Neural crest cell (in vitro differentiated cells): ENCODE measurements at regions not wholly inside any gene's neighbourhood (a gene's known extent, or its start where the extent isn't known, plus 50 kb on each side); places are given as distances from the start of the nearest gene placed in this dataset.

Experiments
- DNase-seq: peaks from one replicate; pipeline ENCODE4 v3.0.0; 2021; ENCODE audit warnings: low read depth, mixed read lengths, low spot score
- H3K27ac Mint-ChIP-seq: one replicate; pipeline ENCODE4 v1.8.0; 2021; ENCODE audit warnings: mild to moderate bottlenecking, mixed read lengths; ENCODE audit not compliant: unreplicated experiment
- H3K27me3 Mint-ChIP-seq: 2 replicates; pipeline ENCODE4 v1.8.0; 2021; ENCODE audit warnings: low read depth, mild to moderate bottlenecking, mixed read lengths
- H3K36me3 Mint-ChIP-seq: 2 replicates; pipeline ENCODE4 v1.8.0; 2021; ENCODE audit warnings: low read depth, mild to moderate bottlenecking, mixed read lengths
- H3K4me1 Mint-ChIP-seq: 2 replicates; pipeline ENCODE4 v1.8.0; 2021; ENCODE audit warnings: mixed read lengths
- H3K4me3 Mint-ChIP-seq: one replicate; pipeline ENCODE4 v1.8.0; 2021; ENCODE audit warnings: mild to moderate bottlenecking, mixed read lengths
- H3K9me3 Mint-ChIP-seq: 2 replicates; pipeline ENCODE4 v1.8.0; 2021; ENCODE audit warnings: mixed read lengths
- TF ChIP-seq, protein P1 (sequence below): fragments of 200-600 bp; sonication (generic); conservative IDR thresholded peaks from 2 replicates; pipeline ENCODE4 v1.5.0; 2021; ENCODE audit warnings: antibody characterized with exemption, mild to moderate bottlenecking

DNA sequence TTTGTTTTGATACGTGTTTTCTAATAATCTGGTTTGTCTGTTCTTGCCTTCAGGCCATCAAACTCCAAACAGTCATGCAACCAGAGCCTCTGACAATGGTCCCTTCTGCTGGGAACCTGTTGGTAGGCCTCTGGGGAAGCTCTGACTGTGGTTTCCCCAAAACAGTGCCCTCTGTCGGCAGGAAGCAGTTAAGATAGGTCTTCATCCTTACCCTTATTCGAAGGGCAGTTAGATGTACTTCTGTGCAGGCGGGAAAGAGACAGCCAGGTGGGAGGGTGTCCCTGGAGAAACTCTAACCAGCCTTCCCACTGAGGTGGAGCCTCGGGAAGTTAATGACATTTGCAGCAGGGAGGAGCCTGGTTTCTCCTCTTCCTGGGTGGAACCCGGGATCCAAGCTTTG, 81.6 kb upstream of the CHMP2B start:
- Mint-ChIP-seq H3K9me3 (peaks cover 12% of the 10 kb centered on the region), H3K4me3 (no peak overlapping the region), H3K36me3 (peaks cover 6% of the 10 kb centered on the region), H3K27ac (no peak overlapping the region), H3K27me3 (no peaks in the 10 kb centered on the region), H3K4me1 (no peaks in the 10 kb centered on the region)
- DNase-seq = no peak
- TF ChIP-seq, protein P1, sequence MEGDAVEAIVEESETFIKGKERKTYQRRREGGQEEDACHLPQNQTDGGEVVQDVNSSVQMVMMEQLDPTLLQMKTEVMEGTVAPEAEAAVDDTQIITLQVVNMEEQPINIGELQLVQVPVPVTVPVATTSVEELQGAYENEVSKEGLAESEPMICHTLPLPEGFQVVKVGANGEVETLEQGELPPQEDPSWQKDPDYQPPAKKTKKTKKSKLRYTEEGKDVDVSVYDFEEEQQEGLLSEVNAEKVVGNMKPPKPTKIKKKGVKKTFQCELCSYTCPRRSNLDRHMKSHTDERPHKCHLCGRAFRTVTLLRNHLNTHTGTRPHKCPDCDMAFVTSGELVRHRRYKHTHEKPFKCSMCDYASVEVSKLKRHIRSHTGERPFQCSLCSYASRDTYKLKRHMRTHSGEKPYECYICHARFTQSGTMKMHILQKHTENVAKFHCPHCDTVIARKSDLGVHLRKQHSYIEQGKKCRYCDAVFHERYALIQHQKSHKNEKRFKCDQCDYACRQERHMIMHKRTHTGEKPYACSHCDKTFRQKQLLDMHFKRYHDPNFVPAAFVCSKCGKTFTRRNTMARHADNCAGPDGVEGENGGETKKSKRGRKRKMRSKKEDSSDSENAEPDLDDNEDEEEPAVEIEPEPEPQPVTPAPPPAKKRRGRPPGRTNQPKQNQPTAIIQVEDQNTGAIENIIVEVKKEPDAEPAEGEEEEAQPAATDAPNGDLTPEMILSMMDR = peak; percentile 30

GRCh38 chr3:87136066-87136596, 91.0 kb upstream of the CHMP2B start:
- no peak overlapping the region for H3K27ac Mint-ChIP-seq
- H3K27me3 Mint-ChIP-seq = no peaks in the 10 kb centered on the region

GRCh38 chr3:87135412-87135811, 91.7 kb upstream of the CHMP2B start:
- Mint-ChIP-seq H3K9me3 (peaks cover 7% of the 10 kb centered on the region), H3K36me3 (no peaks in the 10 kb centered on the region), H3K27me3 (no peaks in the 10 kb centered on the region), H3K4me1 (no peaks in the 10 kb centered on the region), H3K27ac (no peak overlapping the region), H3K4me3 (no peak overlapping the region)
- TF ChIP-seq, protein P1 = no peak
- DNase-seq = no peak

More at GRCh38 chr3:87136066-87136596, 91.0 kb upstream of the CHMP2B start:
- TF ChIP-seq, protein P1 = no peak
- H3K4me1 Mint-ChIP-seq = no peaks in the 10 kb centered on the region
- DNase-seq = no peak
- no peaks in the 10 kb centered on the region for H3K36me3 Mint-ChIP-seq
- H3K9me3 Mint-ChIP-seq = peaks cover 7% of the 10 kb centered on the region
- H3K4me3 Mint-ChIP-seq = no peak overlapping the region

DNA sequence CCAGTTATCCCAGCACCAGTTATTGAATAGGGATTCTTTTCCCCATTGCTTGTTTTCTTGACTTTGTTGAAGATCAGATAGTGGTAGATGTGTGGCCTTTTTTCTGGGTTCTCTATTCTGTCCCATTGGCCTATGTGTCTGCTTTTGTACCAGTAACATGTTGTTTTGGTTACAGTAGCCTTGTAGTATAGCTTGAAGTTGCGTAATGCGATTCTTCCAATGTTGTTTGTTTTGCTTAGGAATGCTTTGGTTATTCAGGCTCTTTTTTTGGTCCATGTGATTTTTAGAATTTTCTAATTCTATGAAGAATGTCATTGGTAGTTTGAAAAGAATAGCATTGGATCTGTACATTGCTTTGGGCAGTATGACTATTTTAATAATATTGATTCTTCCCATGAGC, 94.3 kb upstream of the CHMP2B start:
- Mint-ChIP-seq H3K4me3 (no peak overlapping the region), H3K9me3 (peaks cover 7% of the 10 kb centered on the region), H3K36me3 (no peaks in the 10 kb centered on the region), H3K27ac (no peak overlapping the region), H3K27me3 (no peaks in the 10 kb centered on the region), H3K4me1 (no peaks in the 10 kb centered on the region)
- DNase-seq = no peak
- TF ChIP-seq, protein P1 = no peak

DNA sequence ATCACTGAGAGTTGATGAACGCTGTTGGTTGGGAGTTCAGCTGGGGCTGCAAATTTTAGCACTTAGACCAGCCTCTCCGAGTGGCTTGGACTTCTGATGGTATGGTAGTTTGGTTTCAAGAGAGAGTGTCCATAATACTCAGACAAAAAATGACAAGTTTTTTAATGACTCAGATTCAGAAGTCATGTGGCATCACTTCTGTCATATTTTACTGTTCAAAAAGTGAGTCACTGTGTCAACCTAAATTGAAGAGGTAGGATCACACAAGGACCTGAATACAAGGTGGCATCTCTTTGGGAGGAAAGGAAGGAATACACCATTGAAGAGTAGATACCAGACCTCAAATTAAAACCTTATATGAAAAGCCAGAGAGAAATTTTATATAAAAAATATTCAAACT, 99.1 kb upstream of the CHMP2B start:
- peaks cover 7% of the 10 kb centered on the region for H3K9me3 Mint-ChIP-seq
- no peak for DNase-seq
- H3K4me1 Mint-ChIP-seq = no peaks in the 10 kb centered on the region
- H3K4me3 Mint-ChIP-seq = no peak overlapping the region
- no peaks in the 10 kb centered on the region for H3K27me3 Mint-ChIP-seq
- H3K36me3 Mint-ChIP-seq = no peaks in the 10 kb centered on the region
- TF ChIP-seq, protein P1 = no peak
- H3K27ac Mint-ChIP-seq = no peak overlapping the region
